ENCODE measurements at regions not wholly inside any gene's neighbourhood (a gene's known extent, or its start where the extent isn't known, plus 50 kb on each side); places are given as distances from the start of the nearest gene placed in this dataset.

GRCh38 chrX:39745818-39746217 lies 351.9 kb downstream of the BCOR start:
- Mint-ChIP-seq H3K27me3 (no peaks in the 10 kb centered on the region), H3K27ac (no peak overlapping the region), H3K4me3 (ENCODE audit: low read depth) (no peak overlapping the region), H3K36me3 (ENCODE audit: insufficient read depth) (no peaks in the 10 kb centered on the region), H3K9me3 (ENCODE audit: low read depth) (no peaks in the 10 kb centered on the region), H3K4me1 (ENCODE audit: low read depth) (peaks cover 7% of the 10 kb centered on the region)
- no peak for DNase-seq (ENCODE audit: low spot score, unreplicated experiment)
- TF ChIP-seq CTCF (IDR thresholded peaks at IDR 0.05; ENCODE audit: unreplicated experiment) = no peak

- H3K9me3 Mint-ChIP-seq (ENCODE audit: low read depth) = peaks cover 8% of the 10 kb centered on the region
- TF ChIP-seq CTCF (IDR thresholded peaks at IDR 0.05; ENCODE audit: unreplicated experiment) = no peak
Measured at GRCh38 chrX:39749135-39749534, 348.6 kb downstream of the BCOR start.

GRCh38 chrX:39749728-39750127 lies 348.0 kb downstream of the BCOR start:
- H3K4me1 Mint-ChIP-seq (ENCODE audit: low read depth) = peaks cover 6% of the 10 kb centered on the region

More at GRCh38 chrX:39749135-39749534, 348.6 kb downstream of the BCOR start:
- Mint-ChIP-seq H3K27ac (no peak overlapping the region), H3K4me1 (ENCODE audit: low read depth) (peaks cover 6% of the 10 kb centered on the region), H3K4me3 (ENCODE audit: low read depth) (no peak overlapping the region), H3K27me3 (no peaks in the 10 kb centered on the region), H3K36me3 (ENCODE audit: insufficient read depth) (no peaks in the 10 kb centered on the region)
- no peak for DNase-seq (ENCODE audit: low spot score, unreplicated experiment)

GRCh38 chrX:39750256-39750790 lies 347.4 kb downstream of the BCOR start:
- Mint-ChIP-seq H3K36me3 (ENCODE audit: insufficient read depth) (no peaks in the 10 kb centered on the region), H3K27me3 (no peaks in the 10 kb centered on the region), H3K9me3 (ENCODE audit: low read depth) (peaks cover 8% of the 10 kb centered on the region), H3K27ac (no peak overlapping the region), H3K4me1 (ENCODE audit: low read depth) (peaks cover 5% of the 10 kb centered on the region), H3K4me3 (ENCODE audit: low read depth) (no peak overlapping the region)
- no peak for TF ChIP-seq CTCF (IDR thresholded peaks at IDR 0.05; ENCODE audit: unreplicated experiment)
- DNase-seq (ENCODE audit: low spot score, unreplicated experiment) = no peak

More at GRCh38 chrX:39749728-39750127, 348.0 kb downstream of the BCOR start:
- Mint-ChIP-seq H3K9me3 (ENCODE audit: low read depth) (peaks cover 8% of the 10 kb centered on the region), H3K36me3 (ENCODE audit: insufficient read depth) (no peaks in the 10 kb centered on the region), H3K27ac (no peak overlapping the region), H3K4me3 (ENCODE audit: low read depth) (no peak overlapping the region), H3K27me3 (no peaks in the 10 kb centered on the region)
- DNase-seq (ENCODE audit: low spot score, unreplicated experiment) = no peak
- no peak for TF ChIP-seq CTCF (IDR thresholded peaks at IDR 0.05; ENCODE audit: unreplicated experiment)

- H3K36me3 Mint-ChIP-seq (ENCODE audit: insufficient read depth) = no peaks in the 10 kb centered on the region
- no peak for TF ChIP-seq CTCF (IDR thresholded peaks at IDR 0.05; ENCODE audit: unreplicated experiment)
- DNase-seq (ENCODE audit: low spot score, unreplicated experiment) = no peak
- H3K4me3 Mint-ChIP-seq (ENCODE audit: low read depth) = no peak overlapping the region
- H3K27ac Mint-ChIP-seq = no peak overlapping the region
- peaks cover 8% of the 10 kb centered on the region for H3K9me3 Mint-ChIP-seq (ENCODE audit: low read depth)
- no peaks in the 10 kb centered on the region for H3K27me3 Mint-ChIP-seq
- H3K4me1 Mint-ChIP-seq (ENCODE audit: low read depth) = peaks cover 3% of the 10 kb centered on the region
Measured at GRCh38 chrX:39750848-39751247, 346.9 kb downstream of the BCOR start.
